Endodermal cell (in vitro differentiated cells): ENCODE measurements at regions not wholly inside any gene's neighbourhood (a gene's known extent, or its start where the extent isn't known, plus 50 kb on each side); places are given as distances from the start of the nearest gene placed in this dataset.
"Not testable (repeated sequence)": the region's sequence is repeated elsewhere in the genome, so short reads cannot be mapped to it uniquely, and the experiment has no call there.

Source experiments
- DNase-seq: peaks from one replicate; pipeline ENCODE4 v3.0.0-alpha.2; 2017
- H3K27ac ChIP-seq: 2 replicates; pipeline ENCODE4 v1.5.1; 2013; ENCODE audit warnings: mild to moderate bottlenecking, low read depth, low read length, moderate library complexity
- H3K27me3 ChIP-seq: 2 replicates; pipeline ENCODE4 v1.6.1; 2013; ENCODE audit warnings: mild to moderate bottlenecking, low read length, moderate library complexity; ENCODE audit not compliant: insufficient read depth, control insufficient read depth, poor library complexity, severe bottlenecking
- H3K36me3 ChIP-seq: 2 replicates; pipeline ENCODE4 v1.7.0; 2013; ENCODE audit warnings: mild to moderate bottlenecking, low read length, moderate library complexity; ENCODE audit not compliant: control insufficient read depth, insufficient read depth
- H3K4me1 ChIP-seq: one replicate; pipeline ENCODE4 v1.7.0; 2013; ENCODE audit warnings: low read length; ENCODE audit not compliant: control insufficient read depth, insufficient read depth
- H3K4me3 ChIP-seq: 2 replicates; pipeline ENCODE4 v1.5.1; 2013; ENCODE audit warnings: mild to moderate bottlenecking, low read length, moderate library complexity
- H3K9ac ChIP-seq: 2 replicates; pipeline ENCODE4 v1.6.1; 2013; ENCODE audit warnings: mild to moderate bottlenecking, low read length, moderate library complexity; ENCODE audit not compliant: poor library complexity, severe bottlenecking; ENCODE audit errors: extremely low read depth
- H3K9me3 ChIP-seq: 2 replicates; pipeline ENCODE4 v1.6.1; 2013; ENCODE audit warnings: mild to moderate bottlenecking, low read length, moderate library complexity; ENCODE audit not compliant: control insufficient read depth
- H3K27ac Mint-ChIP-seq: 2 replicates; pipeline ENCODE4 v1.8.0; 2020; ENCODE audit warnings: mixed read lengths
- H3K27me3 Mint-ChIP-seq: 2 replicates; pipeline ENCODE4 v1.8.0; 2021; ENCODE audit warnings: mild to moderate bottlenecking, mixed read lengths; ENCODE audit not compliant: insufficient read depth
- H3K36me3 Mint-ChIP-seq: 2 replicates; pipeline ENCODE4 v1.8.0; 2020; ENCODE audit warnings: low read depth, mixed read lengths
- H3K4me1 Mint-ChIP-seq: 2 replicates; pipeline ENCODE4 v1.8.0; 2020; ENCODE audit warnings: mixed read lengths
- H3K4me3 Mint-ChIP-seq: 2 replicates; pipeline ENCODE4 v1.8.0; 2020; ENCODE audit warnings: mild to moderate bottlenecking, moderate library complexity, mixed read lengths
- H3K9me3 Mint-ChIP-seq: 2 replicates; pipeline ENCODE4 v1.8.0; 2020; ENCODE audit warnings: mild to moderate bottlenecking, mixed read lengths
- WGBS, 2 experiments: methylation state at CpG; one replicate each; pipeline versions ENCODE4 v1.1.5 to v1.1.7; 2013; ENCODE audit warnings: missing lambda C conversion rate in 2 of 2, mixed read lengths in 1 of 2; ENCODE audit not compliant: insufficient coverage in 1 of 2, insufficient read length in 1 of 2; 5-methylcytosine and 5-hydroxymethylcytosine counted together
- TF ChIP-seq, protein P1 (sequence below): fragments of 200-600 bp; sonication (generic); conservative IDR thresholded peaks from 2 replicates; pipeline ENCODE4 v1.5.0; 2021; ENCODE audit warnings: antibody characterized with exemption, mild to moderate bottlenecking

DNA sequence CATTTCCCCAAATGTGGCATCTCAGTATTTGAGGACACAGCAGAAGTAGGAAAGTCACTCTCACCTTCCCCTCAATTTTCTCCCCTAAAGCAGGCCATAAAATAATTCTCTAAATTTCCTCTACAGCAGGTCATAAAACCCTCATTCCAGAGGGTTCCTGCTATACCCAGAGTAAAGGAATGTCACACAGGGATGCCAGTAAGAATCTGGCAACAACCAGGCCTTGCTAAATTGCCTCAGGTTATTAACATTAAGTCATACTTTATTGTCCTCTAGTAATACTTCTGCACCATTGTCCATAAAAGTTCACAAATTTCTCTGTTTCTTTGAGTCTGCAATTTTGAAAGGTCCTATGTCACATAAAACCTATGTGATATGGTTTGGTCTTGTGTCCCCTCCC is 685.7 kb upstream of the SLIT2 start:
- no peaks in the 10 kb centered on the region for H3K27me3 ChIP-seq
- no peaks in the 10 kb centered on the region for H3K9me3 Mint-ChIP-seq
- no peak for DNase-seq
- TF ChIP-seq, protein P1, sequence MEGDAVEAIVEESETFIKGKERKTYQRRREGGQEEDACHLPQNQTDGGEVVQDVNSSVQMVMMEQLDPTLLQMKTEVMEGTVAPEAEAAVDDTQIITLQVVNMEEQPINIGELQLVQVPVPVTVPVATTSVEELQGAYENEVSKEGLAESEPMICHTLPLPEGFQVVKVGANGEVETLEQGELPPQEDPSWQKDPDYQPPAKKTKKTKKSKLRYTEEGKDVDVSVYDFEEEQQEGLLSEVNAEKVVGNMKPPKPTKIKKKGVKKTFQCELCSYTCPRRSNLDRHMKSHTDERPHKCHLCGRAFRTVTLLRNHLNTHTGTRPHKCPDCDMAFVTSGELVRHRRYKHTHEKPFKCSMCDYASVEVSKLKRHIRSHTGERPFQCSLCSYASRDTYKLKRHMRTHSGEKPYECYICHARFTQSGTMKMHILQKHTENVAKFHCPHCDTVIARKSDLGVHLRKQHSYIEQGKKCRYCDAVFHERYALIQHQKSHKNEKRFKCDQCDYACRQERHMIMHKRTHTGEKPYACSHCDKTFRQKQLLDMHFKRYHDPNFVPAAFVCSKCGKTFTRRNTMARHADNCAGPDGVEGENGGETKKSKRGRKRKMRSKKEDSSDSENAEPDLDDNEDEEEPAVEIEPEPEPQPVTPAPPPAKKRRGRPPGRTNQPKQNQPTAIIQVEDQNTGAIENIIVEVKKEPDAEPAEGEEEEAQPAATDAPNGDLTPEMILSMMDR, result no peak
- peaks cover 2% of the 10 kb centered on the region for H3K27me3 Mint-ChIP-seq
- no peak overlapping the region for H3K9ac ChIP-seq
- no peak overlapping the region for H3K4me3 ChIP-seq
- no peak overlapping the region for H3K27ac Mint-ChIP-seq
- peaks cover 2% of the 10 kb centered on the region for H3K4me1 ChIP-seq
- peaks cover 13% of the 10 kb centered on the region for H3K4me1 Mint-ChIP-seq
- no peaks in the 10 kb centered on the region for H3K36me3 Mint-ChIP-seq
- H3K27ac ChIP-seq, result no peak overlapping the region
- H3K9me3 ChIP-seq, result no peaks in the 10 kb centered on the region
- H3K4me3 Mint-ChIP-seq, result no peak overlapping the region
- H3K36me3 ChIP-seq, result no peaks in the 10 kb centered on the region

DNA sequence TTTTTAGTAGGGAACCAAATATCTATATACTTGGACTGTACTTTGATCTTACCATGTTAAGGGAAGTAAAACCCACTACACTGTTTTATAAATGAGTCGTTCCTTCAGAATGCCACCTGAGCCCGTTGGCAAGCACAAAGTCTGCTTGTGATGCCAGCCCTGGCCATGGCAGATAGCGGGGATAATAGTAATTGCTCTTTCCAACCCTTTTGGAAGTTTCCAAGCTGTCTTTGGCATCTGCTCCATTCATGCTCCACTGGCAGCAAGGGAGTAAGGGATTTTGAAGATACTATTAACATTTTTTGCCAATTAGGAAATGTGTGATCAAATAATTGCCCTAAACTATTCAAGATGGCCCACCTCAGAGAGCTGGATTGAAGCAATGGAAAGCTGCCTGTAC is 689.2 kb upstream of the SLIT2 start:
- no peaks in the 10 kb centered on the region for H3K4me1 ChIP-seq
- H3K4me1 Mint-ChIP-seq, result peaks cover under 1% of the 10 kb centered on the region
- WGBS, 2 experiments, result 98 to 100% methylated on average over 3 of the region's 3 CpGs
- H3K27ac ChIP-seq, result no peak overlapping the region
- no peak for DNase-seq
- no peak overlapping the region for H3K9ac ChIP-seq
- no peak overlapping the region for H3K4me3 ChIP-seq
- no peaks in the 10 kb centered on the region for H3K9me3 ChIP-seq
- no peak overlapping the region for H3K27ac Mint-ChIP-seq
- no peaks in the 10 kb centered on the region for H3K36me3 ChIP-seq
- H3K27me3 Mint-ChIP-seq, result peaks cover 2% of the 10 kb centered on the region
- TF ChIP-seq, protein P1, result no peak
- H3K9me3 Mint-ChIP-seq, result no peaks in the 10 kb centered on the region
- no peaks in the 10 kb centered on the region for H3K27me3 ChIP-seq
- H3K4me3 Mint-ChIP-seq, result no peak overlapping the region
- H3K36me3 Mint-ChIP-seq, result no peaks in the 10 kb centered on the region

DNA sequence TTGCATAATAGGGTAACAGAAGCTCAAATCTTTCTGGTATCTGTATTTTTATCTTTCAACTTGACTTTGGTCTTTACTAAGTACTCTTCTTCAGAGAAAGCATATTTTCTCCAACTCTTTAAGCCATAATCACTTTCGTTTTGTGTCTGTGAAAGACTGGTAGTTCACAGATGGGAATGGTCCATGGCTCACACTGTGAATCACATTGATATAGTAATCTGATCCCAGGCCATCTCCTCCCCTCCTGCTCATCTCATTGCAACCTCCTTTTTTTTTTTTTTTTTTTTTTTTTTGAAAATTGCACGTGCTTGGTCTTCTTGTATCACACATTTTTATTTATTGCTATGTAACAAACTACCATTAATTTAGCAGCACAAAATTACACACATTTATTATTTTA is 694.5 kb upstream of the SLIT2 start:
- Mint-ChIP-seq H3K36me3 (no peaks in the 10 kb centered on the region), H3K4me3 (no peak overlapping the region), H3K9me3 (no peaks in the 10 kb centered on the region), H3K27me3 (peaks cover 2% of the 10 kb centered on the region), H3K4me1 (no peaks in the 10 kb centered on the region), H3K27ac (no peak overlapping the region)
- Histone ChIP-seq H3K4me1 (no peaks in the 10 kb centered on the region), H3K9ac (no peak overlapping the region), H3K4me3 (no peak overlapping the region), H3K9me3 (no peaks in the 10 kb centered on the region), H3K27ac (no peak overlapping the region), H3K36me3 (no peaks in the 10 kb centered on the region), H3K27me3 (no peaks in the 10 kb centered on the region)
- WGBS, 2 experiments, result 71 to 86% methylated on average over 1 to 2 of the region's 2 CpGs
- TF ChIP-seq, protein P1, result no peak
- no peak for DNase-seq

DNA sequence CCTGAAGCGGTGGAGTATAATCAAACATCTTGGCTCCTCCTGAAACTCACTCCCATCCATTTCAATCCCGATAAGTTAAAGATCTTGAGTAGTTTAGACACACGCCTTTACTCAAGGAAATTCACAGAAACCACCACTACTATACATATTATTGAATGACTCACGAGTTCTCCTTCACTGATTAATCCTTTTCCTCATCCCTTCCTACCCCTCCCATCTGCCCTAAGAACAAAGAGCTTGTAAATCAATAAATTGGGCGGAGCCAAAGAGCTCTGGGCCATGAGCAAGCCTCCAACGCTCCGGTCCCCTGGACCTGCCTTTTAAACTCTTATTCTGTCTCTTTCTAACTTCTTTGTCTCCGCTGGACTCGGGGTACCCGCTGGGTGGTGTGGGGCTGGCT is 695.4 kb upstream of the SLIT2 start:
- H3K27ac Mint-ChIP-seq, H3K9me3 ChIP-seq, DNase-seq, H3K9me3 Mint-ChIP-seq, H3K36me3 ChIP-seq, H3K9ac ChIP-seq, H3K27me3 ChIP-seq, H3K27me3 Mint-ChIP-seq, H3K4me3 Mint-ChIP-seq, H3K4me1 Mint-ChIP-seq, H3K27ac ChIP-seq, H3K36me3 Mint-ChIP-seq, H3K4me3 ChIP-seq, H3K4me1 ChIP-seq: not testable (repeated sequence)
- WGBS, 2 experiments, result 93 to 100% methylated on average over 4 to 10 of the region's 10 CpGs
